Muscle of arm (tissue), 1 donor: ENCODE measurements at regions not wholly inside any gene's neighbourhood (a gene's known extent, or its start where the extent isn't known, plus 50 kb on each side); places are given as distances from the start of the nearest gene placed in this dataset.
"Not testable (repeated sequence)": the region's sequence is repeated elsewhere in the genome, so short reads cannot be mapped to it uniquely, and the experiment has no call there.

ENCODE experiments used
- DNase-seq: peaks from one replicate; pipeline ENCODE4 v3.0.0-alpha.2; 2013

DNA sequence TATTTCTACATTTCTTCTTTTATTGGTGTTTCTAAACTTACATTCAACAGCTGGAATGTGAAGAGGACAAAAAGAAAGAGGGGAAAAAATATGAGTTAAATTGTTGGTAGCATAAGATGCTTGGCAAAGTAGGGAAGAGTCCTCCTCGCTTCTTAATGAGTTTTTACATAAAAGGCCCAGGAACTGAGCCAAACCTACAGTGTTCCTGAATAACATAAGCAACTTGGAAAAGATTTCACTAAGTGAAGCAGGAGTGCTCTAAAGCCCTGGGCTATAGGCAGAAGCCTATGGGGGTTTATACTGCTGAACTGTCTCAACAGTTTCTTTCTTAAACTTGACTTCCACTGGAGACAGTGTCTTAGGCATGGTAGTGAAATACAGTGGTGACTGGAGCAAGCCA is 115.0 kb upstream of the USP25 start:
- no peak for DNase-seq

DNA sequence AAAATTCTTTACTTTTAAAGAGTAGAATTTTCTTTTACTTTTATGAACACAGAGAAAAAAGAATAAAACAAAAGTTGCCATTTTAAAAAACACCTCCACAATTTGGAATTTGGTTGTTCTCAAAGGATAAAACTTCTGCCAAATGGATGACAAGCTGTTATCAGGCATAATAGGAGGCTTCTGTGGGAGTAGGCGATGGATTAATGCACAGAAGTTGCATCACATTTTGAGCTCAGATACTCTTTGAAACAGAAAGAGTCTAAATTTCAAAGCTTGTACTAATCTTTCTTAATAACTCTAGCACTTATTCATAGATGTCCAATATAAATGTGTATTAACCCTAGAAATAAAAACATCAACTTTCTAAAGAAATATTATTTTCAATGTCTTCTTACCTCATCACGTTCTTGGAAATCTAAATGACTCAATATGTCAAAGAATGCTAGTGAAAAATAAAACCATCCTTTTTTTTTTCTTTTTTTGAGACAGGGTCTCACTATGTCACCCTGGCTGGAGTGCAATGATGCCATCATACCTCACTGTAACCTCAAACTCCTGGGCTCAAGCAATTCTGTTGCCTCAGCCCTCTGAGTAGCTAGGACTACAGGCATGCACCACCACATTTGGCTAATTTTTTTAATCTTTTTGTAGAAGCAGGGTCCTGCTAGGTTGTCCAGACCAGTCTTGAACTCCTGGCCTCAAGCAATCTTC is 112.8 kb upstream of the USP25 start:
- no peak for DNase-seq

DNA sequence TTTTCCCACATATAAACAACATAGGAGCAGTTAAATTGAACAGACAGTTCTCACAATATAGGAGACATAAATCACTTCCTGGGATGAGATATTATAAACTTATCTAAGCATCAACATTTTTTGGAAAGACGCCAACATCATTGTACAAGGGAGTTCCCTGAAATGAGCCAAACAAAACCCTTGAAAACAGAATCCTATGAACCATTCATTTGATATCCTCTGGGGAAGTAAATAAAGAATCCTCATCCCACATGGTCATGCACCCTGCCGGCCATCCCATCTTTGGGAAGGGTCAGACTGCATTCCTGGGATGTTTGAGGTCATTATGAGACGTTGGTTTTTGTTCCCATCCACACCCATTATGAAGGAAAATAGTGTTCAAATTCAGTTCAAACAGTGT is 111.8 kb upstream of the USP25 start:
- no peak for DNase-seq

DNA sequence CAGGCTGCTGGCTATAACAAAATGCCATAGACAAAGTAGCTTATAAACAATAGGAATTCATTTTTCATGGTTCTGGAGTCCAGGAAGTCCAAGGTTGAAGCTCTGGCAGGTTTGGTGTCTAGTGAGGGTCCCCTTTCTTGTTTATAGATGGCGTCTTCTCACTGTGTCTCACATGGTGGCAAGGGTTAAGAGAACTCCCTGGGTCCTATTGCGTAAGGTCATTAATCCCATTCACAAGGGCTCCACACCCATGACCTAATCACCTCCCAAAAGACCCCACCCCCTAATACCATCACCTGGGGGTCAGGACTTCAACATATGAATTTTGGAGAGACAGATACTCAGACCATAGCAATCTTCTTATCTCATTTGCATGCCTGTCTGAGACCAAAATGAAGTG is 108.9 kb upstream of the USP25 start:
- no peak for DNase-seq

GRCh38 chr21:15624646-15625045 is 105.1 kb upstream of the USP25 start:
- no peak for DNase-seq

- no peak for DNase-seq
Measured at GRCh38 chr21:15625363-15625762, 104.4 kb upstream of the USP25 start.

DNA sequence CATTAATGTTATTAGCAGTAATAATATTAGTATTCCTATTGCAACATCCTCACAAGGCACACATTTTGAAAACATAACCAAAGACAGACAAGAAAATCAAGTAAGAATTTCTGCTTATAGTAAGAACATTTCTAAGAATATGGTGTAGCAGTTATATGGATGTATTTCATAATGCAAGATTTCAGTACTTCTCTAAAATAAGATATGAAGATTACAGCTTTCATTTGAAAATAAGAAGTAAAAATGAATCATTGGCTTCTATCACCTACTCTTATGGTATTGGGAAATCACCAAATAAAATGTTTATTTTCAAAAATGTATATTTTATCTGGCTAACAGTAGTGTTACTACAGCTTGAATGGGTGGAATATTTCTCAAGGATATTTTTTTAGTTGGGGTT is 103.8 kb upstream of the USP25 start:
- no peak for DNase-seq

GRCh38 chr21:15627011-15627410 is 102.8 kb upstream of the USP25 start:
- DNase-seq, result no peak

- DNase-seq, result no peak
Measured at GRCh38 chr21:15627823-15628222, 102.0 kb upstream of the USP25 start.

DNA sequence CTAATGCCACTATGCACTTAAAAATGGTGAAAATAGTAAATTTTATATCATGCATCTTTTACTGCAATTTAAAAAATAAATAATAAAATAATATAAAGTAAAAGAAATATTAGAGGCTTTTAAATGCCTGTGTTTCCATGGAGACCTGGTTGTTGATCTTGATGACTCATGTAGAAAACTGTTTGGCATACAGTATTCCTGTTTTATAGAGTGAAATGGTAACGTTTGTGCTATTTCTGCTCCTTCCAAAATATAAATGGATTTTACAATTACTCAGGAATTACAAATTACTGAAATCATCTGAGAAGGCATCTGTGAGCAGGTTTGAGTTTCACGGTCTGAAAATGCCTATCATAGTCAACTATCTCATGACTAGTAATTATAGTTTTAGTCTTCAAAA is 98.4 kb upstream of the USP25 start:
- DNase-seq, result no peak

- DNase-seq, result not testable (repeated sequence)
Measured at GRCh38 chr21:15634541-15634940, 95.2 kb upstream of the USP25 start.

GRCh38 chr21:15638856-15639549 is 90.8 kb upstream of the USP25 start:
- no peak for DNase-seq

- not testable (repeated sequence) for DNase-seq
Measured at GRCh38 chr21:15640113-15640512, 89.7 kb upstream of the USP25 start.

DNA sequence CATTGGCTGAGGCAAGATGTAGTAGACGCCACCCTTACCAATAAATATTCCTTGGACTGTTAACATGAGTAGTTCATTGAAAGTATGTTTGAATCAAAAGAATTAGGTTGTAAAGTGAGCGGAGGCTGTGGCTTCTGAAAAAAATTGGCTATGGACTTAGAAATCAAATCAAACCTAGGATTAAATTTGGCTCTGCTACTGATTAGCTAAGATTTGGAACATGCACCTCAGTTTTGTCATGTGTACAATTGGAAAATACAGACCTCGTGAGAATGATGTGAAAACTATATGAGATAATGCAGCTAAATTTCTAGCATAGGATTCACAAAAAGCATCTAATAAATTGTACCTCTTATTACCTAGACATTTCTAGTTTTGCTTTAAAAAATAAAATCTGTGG is 85.3 kb upstream of the USP25 start:
- peak; percentile 36 for DNase-seq

- no peak for DNase-seq
Measured at GRCh38 chr21:15645830-15646229, 84.0 kb upstream of the USP25 start.

DNA sequence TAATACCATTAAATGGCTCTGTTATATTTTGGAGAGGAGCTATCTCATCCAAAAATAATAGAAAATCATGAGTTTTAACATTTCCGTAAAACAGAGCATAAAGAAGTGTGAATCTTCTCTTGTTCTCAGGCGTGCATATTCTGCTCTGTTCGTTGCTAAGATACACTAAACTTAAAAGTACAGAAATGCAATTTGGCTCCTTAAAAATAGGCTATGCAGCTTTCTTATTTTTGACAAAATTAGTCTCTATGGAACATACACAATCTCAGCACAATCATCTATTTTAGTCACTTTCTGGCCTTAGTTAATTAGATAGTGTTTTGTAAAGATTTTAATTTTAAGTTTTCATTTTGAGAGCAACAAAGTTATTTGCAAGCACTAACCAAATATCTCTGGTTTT is 79.0 kb upstream of the USP25 start:
- DNase-seq, result no peak

DNA sequence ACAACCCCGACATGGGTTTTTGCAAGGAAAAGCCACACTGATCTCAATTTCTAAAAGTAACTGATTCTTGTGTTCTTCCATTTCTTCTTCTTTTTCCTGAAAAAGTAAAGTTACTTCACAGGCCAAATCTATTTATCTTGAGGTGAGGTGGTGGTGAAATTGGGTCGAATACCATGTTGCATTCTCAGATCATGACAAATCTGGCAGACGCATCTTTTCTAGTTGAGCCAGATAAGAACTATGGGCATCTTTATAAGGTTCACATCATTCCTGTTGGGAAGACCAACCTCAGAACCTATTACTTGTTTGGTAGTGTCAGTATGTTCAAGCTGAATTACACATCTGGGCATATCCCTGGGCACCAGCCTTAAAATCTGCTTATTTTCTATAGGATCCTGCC is 78.6 kb upstream of the USP25 start:
- DNase-seq, result no peak

GRCh38 chr21:15653710-15654109 is 76.1 kb upstream of the USP25 start:
- DNase-seq, result no peak

GRCh38 chr21:15654171-15654570 is 75.6 kb upstream of the USP25 start:
- no peak for DNase-seq

GRCh38 chr21:15659753-15660422 is 69.9 kb upstream of the USP25 start:
- no peak for DNase-seq

- no peak for DNase-seq
Measured at GRCh38 chr21:15660423-15660804, 69.4 kb upstream of the USP25 start.

- DNase-seq, result no peak
Measured at GRCh38 chr21:15667010-15667409, 62.8 kb upstream of the USP25 start.

GRCh38 chr21:15667819-15668218 is 62.0 kb upstream of the USP25 start:
- DNase-seq, result no peak
